Ascending aorta (tissue), 2 donors: ENCODE measurements at regions not wholly inside any gene's neighbourhood (a gene's known extent, or its start where the extent isn't known, plus 50 kb on each side); places are given as distances from the start of the nearest gene placed in this dataset.

Source experiments
- DNase-seq, 2 donors: peaks; one replicate each; pipeline ENCODE4 v3.0.0-alpha.2; 2019; ENCODE audit warnings: low spot score in 2 of 2
- H3K27ac ChIP-seq, 2 donors: fragments of 200-600 bp; sonication (generic); one replicate each; pipeline ENCODE4 v1.5.1; 2016 to 2017; ENCODE audit warnings: mild to moderate bottlenecking in 1 of 2
- H3K27me3 ChIP-seq: fragments of 200-600 bp; sonication (generic); one replicate; pipeline ENCODE4 v1.5.1; 2017
- H3K36me3 ChIP-seq, 2 donors: fragments of 200-600 bp; sonication (generic); one replicate each; pipeline ENCODE4 v1.5.1; 2016
- H3K4me1 ChIP-seq, 2 donors: fragments of 200-600 bp; sonication (generic); one replicate each; pipeline ENCODE4 v1.5.1; 2016 to 2017; ENCODE audit warnings: mild to moderate bottlenecking in 1 of 2
- H3K4me3 ChIP-seq, 2 donors: fragments of 200-600 bp; sonication (generic); one replicate each; pipeline ENCODE4 v1.5.1; 2016 to 2017; ENCODE audit warnings: mild to moderate bottlenecking in 1 of 2
- H3K9me3 ChIP-seq, 2 donors: fragments of 200-600 bp; sonication (generic); one replicate each; pipeline ENCODE4 v1.5.1; 2016
- intact Hi-C: fragments of 100-400 bp; cut with DNase I; formaldehyde crosslinking; loops from one replicate; pipeline ENCODE4 v1.15.1; 2023
- TF ChIP-seq, protein P1 (sequence below), 3 experiments: fragments of 200-600 bp in 2 of 3; fragments of 450-650 bp in 1 of 3; sonication (generic) in 2 of 3; IDR thresholded peaks; one replicate each; pipeline ENCODE4 v1.5.1; 2016 to 2019; ENCODE audit warnings: antibody characterized with exemption in 3 of 3, mild to moderate bottlenecking in 1 of 3, moderate library complexity in 1 of 3

DNA sequence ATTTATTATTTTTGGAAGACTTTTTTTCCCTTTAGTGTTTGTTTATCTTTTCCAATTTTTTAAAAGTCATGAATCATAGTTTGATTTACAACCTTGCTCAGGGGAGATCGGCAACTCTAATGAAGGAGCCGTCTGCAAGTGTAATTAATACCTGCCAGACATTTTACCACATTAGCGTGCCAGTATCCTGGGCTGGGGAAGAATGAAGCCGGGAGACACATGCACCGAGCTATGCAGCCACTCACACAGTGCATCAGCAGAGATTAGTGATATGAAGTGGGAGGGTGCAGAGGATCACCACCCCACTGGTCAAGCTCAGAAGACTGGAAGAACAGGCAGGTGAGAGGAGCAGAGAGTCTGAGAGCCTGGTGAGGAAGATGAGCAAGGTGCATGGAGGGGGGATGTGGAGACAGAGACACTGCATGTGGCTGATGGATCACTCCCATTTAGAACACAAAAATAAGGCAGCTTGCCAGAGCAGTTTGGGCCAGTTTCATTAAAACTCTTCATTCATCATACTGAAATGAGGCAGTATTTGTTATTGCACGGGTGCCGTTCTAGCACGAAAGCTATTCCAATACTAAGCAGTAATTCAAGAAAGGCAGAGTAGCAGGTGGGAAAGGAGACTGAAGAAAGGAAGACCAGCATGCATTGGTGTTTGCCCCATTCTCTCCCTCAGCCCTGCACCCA lies 821.6 kb downstream of the TUSC7 start:
- Histone ChIP-seq H3K27ac (no peak overlapping the region), H3K4me1 (no peaks in the 10 kb centered on the region), H3K9me3 (no peaks in the 10 kb centered on the region), H3K36me3 (no peaks in the 10 kb centered on the region), H3K27me3 (no peaks in the 10 kb centered on the region), H3K4me3 (no peak overlapping the region)
- intact Hi-C loops: no loop called here
- TF ChIP-seq, protein P1, sequence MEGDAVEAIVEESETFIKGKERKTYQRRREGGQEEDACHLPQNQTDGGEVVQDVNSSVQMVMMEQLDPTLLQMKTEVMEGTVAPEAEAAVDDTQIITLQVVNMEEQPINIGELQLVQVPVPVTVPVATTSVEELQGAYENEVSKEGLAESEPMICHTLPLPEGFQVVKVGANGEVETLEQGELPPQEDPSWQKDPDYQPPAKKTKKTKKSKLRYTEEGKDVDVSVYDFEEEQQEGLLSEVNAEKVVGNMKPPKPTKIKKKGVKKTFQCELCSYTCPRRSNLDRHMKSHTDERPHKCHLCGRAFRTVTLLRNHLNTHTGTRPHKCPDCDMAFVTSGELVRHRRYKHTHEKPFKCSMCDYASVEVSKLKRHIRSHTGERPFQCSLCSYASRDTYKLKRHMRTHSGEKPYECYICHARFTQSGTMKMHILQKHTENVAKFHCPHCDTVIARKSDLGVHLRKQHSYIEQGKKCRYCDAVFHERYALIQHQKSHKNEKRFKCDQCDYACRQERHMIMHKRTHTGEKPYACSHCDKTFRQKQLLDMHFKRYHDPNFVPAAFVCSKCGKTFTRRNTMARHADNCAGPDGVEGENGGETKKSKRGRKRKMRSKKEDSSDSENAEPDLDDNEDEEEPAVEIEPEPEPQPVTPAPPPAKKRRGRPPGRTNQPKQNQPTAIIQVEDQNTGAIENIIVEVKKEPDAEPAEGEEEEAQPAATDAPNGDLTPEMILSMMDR (IDR thresholded peaks at IDR 0.05): no peak
- no peak for DNase-seq

DNA sequence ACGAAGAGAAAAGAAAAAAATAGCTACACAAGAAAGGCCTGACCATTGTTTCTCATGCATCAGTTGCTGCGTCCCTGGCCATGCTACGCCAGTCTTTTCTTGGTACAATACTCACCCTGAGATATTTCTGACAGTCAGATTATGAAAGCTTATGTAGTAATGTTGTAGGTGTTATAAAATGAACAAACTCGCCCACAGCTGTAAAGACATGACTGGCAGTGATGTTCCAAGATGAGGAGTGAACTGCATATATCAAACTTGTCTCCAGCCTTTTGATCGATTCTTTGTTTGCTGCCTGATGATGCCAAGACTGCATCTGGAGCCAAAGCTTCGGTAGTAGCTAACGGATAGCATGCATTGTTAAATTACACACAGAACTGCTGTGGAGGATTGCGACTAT lies 822.7 kb downstream of the TUSC7 start:
- H3K36me3 ChIP-seq: no peaks in the 10 kb centered on the region
- no peak overlapping the region for H3K4me3 ChIP-seq
- TF ChIP-seq, protein P1 (IDR thresholded peaks at IDR 0.05): no peak
- H3K9me3 ChIP-seq: no peaks in the 10 kb centered on the region
- H3K4me1 ChIP-seq: no peaks in the 10 kb centered on the region
- intact Hi-C loops: no loop called here
- no peak overlapping the region for H3K27ac ChIP-seq
- no peaks in the 10 kb centered on the region for H3K27me3 ChIP-seq
- DNase-seq: no peak

DNA sequence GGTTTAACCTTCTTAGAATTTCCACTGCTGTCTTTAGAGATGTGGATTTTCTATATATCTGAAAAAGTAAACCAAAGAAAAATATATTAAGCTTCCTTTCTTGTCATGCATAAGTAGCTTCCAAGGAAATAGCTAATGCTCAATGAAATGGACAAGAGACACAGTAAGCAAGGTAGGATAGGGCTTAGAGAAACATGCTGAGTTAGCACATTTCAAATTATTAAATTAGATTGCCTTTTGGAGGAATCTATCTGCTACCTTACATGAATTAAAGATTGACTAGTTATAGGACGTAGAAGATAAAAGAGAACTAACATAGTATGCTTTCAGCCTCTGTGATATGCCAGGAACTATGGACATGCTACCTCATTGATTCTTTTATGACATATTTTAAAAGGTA lies 824.6 kb downstream of the TUSC7 start:
- H3K27ac ChIP-seq: no peak overlapping the region
- no peak overlapping the region for H3K4me3 ChIP-seq
- no peaks in the 10 kb centered on the region for H3K4me1 ChIP-seq
- H3K9me3 ChIP-seq: no peaks in the 10 kb centered on the region
- intact Hi-C loops: no loop called here
- TF ChIP-seq, protein P1 (IDR thresholded peaks at IDR 0.05): no peak
- no peak for DNase-seq
- H3K36me3 ChIP-seq: no peaks in the 10 kb centered on the region
- H3K27me3 ChIP-seq: no peaks in the 10 kb centered on the region

DNA sequence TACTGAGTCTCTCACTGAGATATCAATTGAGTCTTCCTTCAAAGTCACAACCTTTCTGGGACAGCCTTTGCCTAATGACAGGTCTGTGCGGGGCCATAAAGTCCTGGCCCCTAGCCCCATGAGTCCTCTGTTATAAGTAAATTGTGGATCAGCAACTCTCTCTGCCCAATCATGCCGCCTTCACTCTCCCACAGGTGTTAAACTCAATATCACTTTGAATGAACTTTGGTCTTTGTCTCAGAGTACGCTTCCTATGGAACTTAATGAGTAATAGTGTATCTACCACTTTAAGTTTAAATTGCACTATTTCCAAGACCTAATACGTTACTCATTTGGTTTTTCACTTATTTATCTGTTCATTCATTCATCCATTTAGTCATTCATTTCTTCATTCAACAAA lies 826.4 kb downstream of the TUSC7 start:
- no peak overlapping the region for H3K4me3 ChIP-seq
- no peak for DNase-seq
- H3K4me1 ChIP-seq: no peaks in the 10 kb centered on the region
- intact Hi-C loops: no loop called here
- H3K27me3 ChIP-seq: no peaks in the 10 kb centered on the region
- no peaks in the 10 kb centered on the region for H3K36me3 ChIP-seq
- no peaks in the 10 kb centered on the region for H3K9me3 ChIP-seq
- TF ChIP-seq, protein P1 (IDR thresholded peaks at IDR 0.05): no peak
- H3K27ac ChIP-seq: no peak overlapping the region

DNA sequence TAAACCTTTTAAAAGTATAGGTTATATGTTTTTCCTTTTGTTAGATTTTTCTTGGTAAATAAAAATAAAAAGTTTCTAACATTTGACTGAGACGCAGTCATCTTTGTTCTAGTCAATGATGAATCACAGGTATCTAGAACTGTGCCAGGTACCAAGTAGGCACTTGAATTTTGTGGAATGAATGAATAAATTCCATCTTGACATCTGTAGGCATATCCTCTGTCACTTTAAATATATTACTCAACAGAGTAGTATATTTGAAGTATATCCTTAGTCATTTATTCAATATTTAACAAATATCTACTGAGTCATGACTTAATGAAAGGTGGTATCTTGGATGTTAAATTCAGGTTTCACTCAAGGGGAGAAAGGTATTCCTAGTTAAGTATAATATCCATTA lies 828.4 kb downstream of the TUSC7 start:
- H3K9me3 ChIP-seq: no peaks in the 10 kb centered on the region
- TF ChIP-seq, protein P1 (IDR thresholded peaks at IDR 0.05): no peak
- H3K4me1 ChIP-seq: no peaks in the 10 kb centered on the region
- H3K4me3 ChIP-seq: no peak overlapping the region
- no peak overlapping the region for H3K27ac ChIP-seq
- H3K27me3 ChIP-seq: no peaks in the 10 kb centered on the region
- H3K36me3 ChIP-seq: no peaks in the 10 kb centered on the region
- no peak for DNase-seq
- intact Hi-C loops: no loop called here

DNA sequence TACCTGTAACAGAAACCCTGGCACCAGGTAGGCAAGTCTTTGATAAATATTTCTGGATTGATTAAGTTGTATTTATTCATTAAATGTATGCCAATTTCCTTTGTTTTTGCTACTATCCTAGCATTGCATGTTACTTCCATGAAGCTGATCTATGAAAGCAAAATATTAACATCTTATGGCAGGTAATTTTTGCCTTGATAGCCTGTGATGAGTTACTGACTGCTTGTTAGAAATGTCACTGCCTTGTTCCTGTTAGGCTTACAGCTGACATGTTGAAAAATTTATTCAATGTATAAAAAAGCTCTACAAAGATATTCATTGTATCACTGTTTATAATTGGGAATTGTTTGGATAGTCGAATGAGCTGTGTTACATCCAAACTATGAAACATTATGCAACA lies 830.1 kb downstream of the TUSC7 start:
- no peak for DNase-seq
- H3K4me1 ChIP-seq: no peaks in the 10 kb centered on the region
- TF ChIP-seq, protein P1 (IDR thresholded peaks at IDR 0.05): no peak
- H3K36me3 ChIP-seq: no peaks in the 10 kb centered on the region
- no peaks in the 10 kb centered on the region for H3K9me3 ChIP-seq
- no peaks in the 10 kb centered on the region for H3K27me3 ChIP-seq
- H3K27ac ChIP-seq: no peak overlapping the region
- H3K4me3 ChIP-seq: no peak overlapping the region
- intact Hi-C loops: no loop called here
